ENCODE measurements at regions not wholly inside any gene's neighbourhood (a gene's known extent, or its start where the extent isn't known, plus 50 kb on each side); places are given as distances from the start of the nearest gene placed in this dataset.

DNA sequence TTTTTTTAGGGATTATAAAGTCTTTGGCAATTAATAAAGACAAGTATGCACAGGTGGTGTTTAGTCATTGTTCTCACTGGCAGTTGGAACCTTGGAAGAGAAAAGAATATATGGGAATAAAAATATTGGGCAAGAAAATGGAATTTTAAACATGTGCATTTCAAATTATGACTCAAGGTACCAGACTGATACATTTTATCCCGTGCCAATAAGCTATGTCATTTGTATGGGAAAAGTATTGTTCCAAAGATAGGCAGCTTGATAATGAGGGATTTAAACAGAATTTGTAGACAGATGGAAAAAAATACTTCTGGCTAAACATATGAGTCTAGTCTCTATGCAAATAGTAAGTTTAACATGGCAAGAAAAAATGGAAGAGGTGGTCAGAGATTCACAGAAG lies 169.5 kb upstream of the UFM1 start:
- TF ChIP-seq, protein P1, sequence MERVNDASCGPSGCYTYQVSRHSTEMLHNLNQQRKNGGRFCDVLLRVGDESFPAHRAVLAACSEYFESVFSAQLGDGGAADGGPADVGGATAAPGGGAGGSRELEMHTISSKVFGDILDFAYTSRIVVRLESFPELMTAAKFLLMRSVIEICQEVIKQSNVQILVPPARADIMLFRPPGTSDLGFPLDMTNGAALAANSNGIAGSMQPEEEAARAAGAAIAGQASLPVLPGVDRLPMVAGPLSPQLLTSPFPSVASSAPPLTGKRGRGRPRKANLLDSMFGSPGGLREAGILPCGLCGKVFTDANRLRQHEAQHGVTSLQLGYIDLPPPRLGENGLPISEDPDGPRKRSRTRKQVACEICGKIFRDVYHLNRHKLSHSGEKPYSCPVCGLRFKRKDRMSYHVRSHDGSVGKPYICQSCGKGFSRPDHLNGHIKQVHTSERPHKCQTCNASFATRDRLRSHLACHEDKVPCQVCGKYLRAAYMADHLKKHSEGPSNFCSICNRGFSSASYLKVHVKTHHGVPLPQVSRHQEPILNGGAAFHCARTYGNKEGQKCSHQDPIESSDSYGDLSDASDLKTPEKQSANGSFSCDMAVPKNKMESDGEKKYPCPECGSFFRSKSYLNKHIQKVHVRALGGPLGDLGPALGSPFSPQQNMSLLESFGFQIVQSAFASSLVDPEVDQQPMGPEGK (CRISPR knock-in tag; IDR thresholded peaks at IDR 0.05; ENCODE audit: borderline replicate concordance) = no peak
- TF ChIP-seq TOX (CRISPR knock-in tag; IDR thresholded peaks at IDR 0.05; ENCODE audit: borderline replicate concordance) (no peak), ZFP30 (CRISPR knock-in tag; IDR thresholded peaks at IDR 0.05) (no peak)
